K562 (cell line): ENCODE measurements at regions not wholly inside any gene's neighbourhood (a gene's known extent, or its start where the extent isn't known, plus 50 kb on each side); places are given as distances from the start of the nearest gene placed in this dataset.

Experiments
- ATAC-seq: fragments of 200-7000 bp; cut with Tn5 transposase; 3 replicates; pipeline ENCODE4 v1.9.1; 2020; ENCODE audit warnings: moderate library complexity
- BruUV-seq: library from RNA; stranded (reverse); fragments of 400-500 nt; replicated peaks from 2 replicates; lab custom pipeline; 2021; lab: Mats Ljungman, UMichigan
- CTCF ChIA-PET: fragments of 300-600 bp; formaldehyde crosslinking; extraction: SDS; loops from one replicate; lab custom pipeline; 2021; ENCODE audit warnings: low intra/inter-chr PET ratio; lab: Yijun Ruan, JAX
- POLR2A ChIA-PET: fragments of 300-600, 350-650 bp; sonication (Branson Sonifier 250); formaldehyde crosslinking; extraction: SDS; loops from one replicate; lab custom pipeline; 2021; ENCODE audit warnings: antibody characterized with exemption, inconsistent platforms; lab: Yijun Ruan, JAX
- DNase-seq, 4 experiments: peaks; one replicate each; pipeline versions ENCODE4 v3.0.0 to v3.0.0-alpha.2; 2011 to 2018; ENCODE audit warnings: low spot score in 3 of 4, mixed read lengths in 3 of 4; ENCODE audit errors: extremely low read depth in 1 of 4
- FAIRE-seq: peaks from 2 replicates; lab custom pipeline; 2011; peaks lifted over from hg19 to GRCh38; lab: Jason Lieb, UNC
- H2AFZ ChIP-seq: 2 replicates; pipeline ENCODE4 v1.6.0; 2011; ENCODE audit warnings: low read depth, low read length, control low read depth, inconsistent platforms
- H3K27ac ChIP-seq: fragments of 200-600 bp; 3 replicates; pipeline ENCODE4 v1.8.0; 2011; ENCODE audit warnings: low read depth, mild to moderate bottlenecking, control low read depth, inconsistent platforms, low read length, moderate library complexity, mixed read lengths; ENCODE audit errors: extremely low read depth
- H3K27me3 ChIP-seq, 2 experiments: fragments of 300-600 bp in 1 of 2; 2 replicates in 1 of 2; 3 replicates in 1 of 2; pipeline versions ENCODE4 v1.6.0 to v1.8.0; 2011; ENCODE audit warnings: inconsistent platforms in 2 of 2, low read length in 2 of 2, mild to moderate bottlenecking in 1 of 2, mixed read lengths in 1 of 2, moderate library complexity in 1 of 2; ENCODE audit not compliant: control insufficient read depth in 2 of 2, insufficient read depth in 2 of 2
- H3K36me3 ChIP-seq: fragments of 300-600 bp; 3 replicates; pipeline ENCODE4 v1.8.0; 2011; ENCODE audit warnings: mild to moderate bottlenecking, low read length, inconsistent platforms; ENCODE audit not compliant: control insufficient read depth, insufficient read depth
- H3K4me1 ChIP-seq, 2 experiments: fragments of 200-600 bp in 1 of 2; replicated peaks in 1 of 2; 2 replicates in 1 of 2; 3 replicates in 1 of 2; pipeline versions ENCODE4 v1.5.1 to v1.8.0; 2011; ENCODE audit warnings: inconsistent platforms in 2 of 2, low read length in 2 of 2, mild to moderate bottlenecking in 1 of 2, mixed read lengths in 1 of 2, moderate library complexity in 1 of 2; ENCODE audit not compliant: control insufficient read depth in 2 of 2, insufficient read depth in 2 of 2
- H3K4me2 ChIP-seq: 2 replicates; pipeline ENCODE4 v1.6.1; 2011; ENCODE audit warnings: low read length, control low read depth, inconsistent platforms, mixed read lengths; ENCODE audit not compliant: insufficient read depth
- H3K4me3 ChIP-seq: fragments of 200-600 bp; sonication (generic), shearing (Covaris generic); 2 replicates; pipeline ENCODE4 v1.5.1; 2016; ENCODE audit warnings: control low read depth, inconsistent platforms
- H3K79me2 ChIP-seq: fragments of 200-600 bp; 3 replicates; pipeline ENCODE4 v1.8.0; 2011; ENCODE audit warnings: low read length, inconsistent platforms; ENCODE audit not compliant: control insufficient read depth, insufficient read depth
- H3K9ac ChIP-seq, 2 experiments: 2 replicates each; pipeline versions ENCODE4 v1.6.0 to v1.6.1; 2011; ENCODE audit warnings: low read depth in 2 of 2, low read length in 2 of 2, control low read depth in 1 of 2, inconsistent platforms in 1 of 2, mild to moderate bottlenecking in 1 of 2, mixed read lengths in 1 of 2; ENCODE audit not compliant: insufficient read depth in 1 of 2
- H3K9me1 ChIP-seq: one replicate; pipeline ENCODE4 v1.6.0; 2011; ENCODE audit warnings: inconsistent platforms, mild to moderate bottlenecking, low read length, moderate library complexity; ENCODE audit not compliant: control insufficient read depth, insufficient read depth
- H3K9me3 ChIP-seq: replicated peaks from 2 replicates; pipeline ENCODE4 v1.5.1; 2011; ENCODE audit warnings: low read depth, low read length, inconsistent platforms; ENCODE audit not compliant: control insufficient read depth, insufficient read depth
- H4K20me1 ChIP-seq: replicated peaks from 2 replicates; pipeline ENCODE4 v1.6.1; 2011; ENCODE audit warnings: low read length, inconsistent platforms, mixed read lengths; ENCODE audit not compliant: control insufficient read depth, insufficient read depth
- NFYB ChIP-seq: IDR thresholded peaks from 2 replicates; pipeline ENCODE4 v1.6.1; 2011; ENCODE audit warnings: mild to moderate bottlenecking, moderate library complexity; ENCODE audit not compliant: insufficient read length; ENCODE audit errors: extremely low read depth
- PHF8 ChIP-seq: fragments of 200-600 bp; sonication (generic); IDR thresholded peaks from 2 replicates; pipeline ENCODE4 v1.6.1; 2012; ENCODE audit warnings: mixed run types, mild to moderate bottlenecking, inconsistent platforms, low read length, moderate library complexity, borderline replicate concordance
- WGBS: fragments of 100-300 bp; shearing (Covaris generic); methylation state at CpG from one replicate; pipeline ENCODE4 v1.1.6; 2016; ENCODE audit warnings: low coverage, mixed read lengths; ENCODE audit not compliant: insufficient coverage; ENCODE audit errors: missing lambda C conversion rate; 5-methylcytosine and 5-hydroxymethylcytosine counted together
- in situ Hi-C: fragments of 300-500 bp; cut with MboI; formaldehyde crosslinking; loops from 4 replicates; pipeline ENCODE4 v1.15.0; 2018; ENCODE audit warnings: inconsistent platforms, mixed read lengths
- intact Hi-C: fragments of 100-400 bp; cut with micrococcal nuclease; formaldehyde crosslinking; loops from 2 replicates; pipeline ENCODE4 v1.14.2; 2022
- TF ChIP-seq, protein P1 (sequence below): sonication (generic); formaldehyde crosslinking; IDR thresholded peaks from 2 replicates; pipeline ENCODE4 v1.4.0; 2020; ENCODE audit warnings: mild to moderate bottlenecking, missing genetic modification reagents

DNA sequence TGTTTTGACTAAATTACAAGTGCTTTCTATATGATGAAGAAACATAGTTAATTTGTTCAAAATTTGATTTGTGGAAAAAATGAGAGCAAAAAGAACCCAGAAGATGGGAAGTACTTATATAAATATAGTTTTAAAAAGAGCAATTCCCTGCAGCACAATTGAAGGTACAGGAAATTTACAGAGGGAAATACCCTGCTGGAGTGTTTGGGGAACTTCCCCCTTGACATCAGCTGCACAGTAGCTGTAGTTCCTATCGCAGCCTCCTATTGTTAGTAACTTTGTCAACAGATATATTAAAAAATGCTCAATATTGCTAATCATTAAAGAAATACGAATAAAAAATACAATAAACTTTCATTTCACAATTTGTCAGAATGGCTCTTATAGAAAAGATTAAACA, 1118.8 kb upstream of the ZEB2 start:
- FAIRE-seq, result no peak
- H3K9me1 ChIP-seq, result no peaks in the 10 kb centered on the region
- H3K9me3 ChIP-seq, result no peaks in the 10 kb centered on the region
- no peak overlapping the region for H3K27ac ChIP-seq
- TF ChIP-seq, protein P1, sequence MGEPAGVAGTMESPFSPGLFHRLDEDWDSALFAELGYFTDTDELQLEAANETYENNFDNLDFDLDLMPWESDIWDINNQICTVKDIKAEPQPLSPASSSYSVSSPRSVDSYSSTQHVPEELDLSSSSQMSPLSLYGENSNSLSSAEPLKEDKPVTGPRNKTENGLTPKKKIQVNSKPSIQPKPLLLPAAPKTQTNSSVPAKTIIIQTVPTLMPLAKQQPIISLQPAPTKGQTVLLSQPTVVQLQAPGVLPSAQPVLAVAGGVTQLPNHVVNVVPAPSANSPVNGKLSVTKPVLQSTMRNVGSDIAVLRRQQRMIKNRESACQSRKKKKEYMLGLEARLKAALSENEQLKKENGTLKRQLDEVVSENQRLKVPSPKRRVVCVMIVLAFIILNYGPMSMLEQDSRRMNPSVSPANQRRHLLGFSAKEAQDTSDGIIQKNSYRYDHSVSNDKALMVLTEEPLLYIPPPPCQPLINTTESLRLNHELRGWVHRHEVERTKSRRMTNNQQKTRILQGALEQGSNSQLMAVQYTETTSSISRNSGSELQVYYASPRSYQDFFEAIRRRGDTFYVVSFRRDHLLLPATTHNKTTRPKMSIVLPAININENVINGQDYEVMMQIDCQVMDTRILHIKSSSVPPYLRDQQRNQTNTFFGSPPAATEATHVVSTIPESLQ (CRISPR knock-in tag), result no peak
- TF ChIP-seq NFYB (no peak), PHF8 (no peak)
- TF ChIP-seq, all 486 proteins: peak for 0
- ATAC-seq (0 out of 3 replicates have a peak, but pooled peaks have one; percentile 54), DNase-seq (peak in 3 of 4 experiments; percentile 11 to 20 (median 16))
- Histone ChIP-seq H3K4me3 (no peak overlapping the region), H3K79me2 (no peaks in the 10 kb centered on the region), H3K36me3 (no peaks in the 10 kb centered on the region), H3K4me2 (no peak overlapping the region), H3K9ac (no peak overlapping the region), H3K4me1 (no peaks in the 10 kb centered on the region), H3K27me3 (no peaks in the 10 kb centered on the region), H4K20me1 (no peaks in the 10 kb centered on the region), H2AFZ (no peak overlapping the region)
- POLR2A ChIA-PET, result no interaction called here
- in situ Hi-C loops, result no loop called here
- CTCF ChIA-PET, result no interaction called here
- BruUV-seq, result no TSS peak
- intact Hi-C loops, result no loop called here
- 33% methylated on average over 2 of the region's 2 CpGs for WGBS
